ENCODE measurements at regions not wholly inside any gene's neighbourhood (a gene's known extent, or its start where the extent isn't known, plus 50 kb on each side); places are given as distances from the start of the nearest gene placed in this dataset.

DNA sequence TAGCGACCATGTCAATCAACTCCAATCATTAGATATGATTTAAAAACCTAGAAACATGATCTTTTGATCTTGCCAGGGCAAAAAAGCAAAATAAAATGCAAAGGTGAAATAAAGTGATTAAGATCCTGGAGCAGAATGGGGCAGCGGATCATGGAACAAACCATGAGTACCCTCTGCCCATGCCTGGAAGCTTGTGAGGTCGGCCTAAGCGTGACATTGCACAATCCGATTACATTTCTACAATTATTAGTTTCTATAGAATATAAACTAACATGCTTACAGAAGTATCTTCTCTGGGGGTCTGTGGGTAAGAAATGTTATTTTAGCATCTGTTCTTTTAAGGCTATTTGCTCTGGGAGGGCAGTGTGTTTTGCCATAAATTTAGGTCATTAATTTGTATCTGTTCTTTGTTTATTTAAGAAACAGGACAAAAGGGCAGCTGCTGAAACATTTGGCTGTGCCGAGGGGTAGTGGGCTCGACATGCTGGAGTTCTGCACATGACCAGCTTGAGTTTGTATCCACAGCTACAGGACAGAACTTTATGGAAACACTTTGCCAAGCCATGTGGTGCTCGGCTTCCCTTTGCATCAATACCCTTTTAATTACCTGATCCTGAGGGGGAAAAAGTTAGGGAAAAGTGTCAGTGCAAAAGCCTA is 55.9 kb downstream of the ZBTB18 start:
- Histone ChIP-seq H3K36me3 (no peaks in the 10 kb centered on the region), H3K27ac (peak overlapping the region; percentile 93), H3K4me1 (peaks cover 57% of the 10 kb centered on the region), H3K9me3 (replicated peaks) (no peaks in the 10 kb centered on the region), H3K4me3 (peak overlapping the region; percentile 21), H3K27me3 (no peaks in the 10 kb centered on the region)
- peak; percentile 73 to 80 for DNase-seq

DNA sequence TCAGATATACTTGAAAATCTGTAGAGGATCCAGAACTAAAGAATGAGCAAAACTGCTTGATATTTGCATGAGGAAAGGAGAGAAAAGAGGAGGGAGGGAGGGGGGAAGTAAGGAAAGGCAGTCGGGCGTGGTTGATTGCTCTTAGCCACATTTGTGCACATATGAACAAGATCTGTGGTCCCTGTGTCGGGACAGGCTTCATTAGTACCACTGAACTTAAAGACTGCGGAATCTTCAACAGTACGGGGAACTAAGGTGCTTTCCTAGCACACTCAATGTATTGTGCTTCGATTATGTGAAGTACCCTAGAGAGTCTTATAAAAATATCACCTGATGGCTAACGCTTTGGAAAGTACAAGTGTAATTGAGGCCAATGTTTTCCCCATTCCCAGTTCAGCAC is 59.9 kb downstream of the ZBTB18 start:
- Histone ChIP-seq H3K4me3 (no peak overlapping the region), H3K27ac (no peak overlapping the region), H3K4me1 (peaks cover 32% of the 10 kb centered on the region), H3K27me3 (no peaks in the 10 kb centered on the region), H3K9me3 (replicated peaks) (peaks cover 3% of the 10 kb centered on the region; the same call in 1 of the 2 replicates), H3K36me3 (no peaks in the 10 kb centered on the region)
- no peak for DNase-seq

DNA sequence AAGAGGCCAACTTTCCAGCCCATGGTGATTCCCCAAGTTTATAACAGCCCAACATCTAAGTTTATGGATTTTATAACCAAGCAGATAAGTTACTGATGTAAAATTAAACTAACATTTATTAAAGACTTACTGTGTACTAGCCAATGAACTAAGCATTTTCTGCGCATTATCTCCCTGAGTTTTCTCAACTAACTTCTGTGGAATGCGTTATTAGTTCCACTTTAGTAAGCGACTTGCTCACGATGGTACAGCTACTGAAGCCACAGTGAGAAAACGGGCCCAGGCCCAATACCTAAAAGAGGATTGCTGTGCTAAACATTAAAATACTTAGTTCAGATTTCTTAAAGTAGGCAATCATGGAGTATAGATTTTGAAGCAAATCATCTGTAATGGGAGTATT is 61.0 kb downstream of the ZBTB18 start:
- no peak overlapping the region for H3K27ac ChIP-seq

DNA sequence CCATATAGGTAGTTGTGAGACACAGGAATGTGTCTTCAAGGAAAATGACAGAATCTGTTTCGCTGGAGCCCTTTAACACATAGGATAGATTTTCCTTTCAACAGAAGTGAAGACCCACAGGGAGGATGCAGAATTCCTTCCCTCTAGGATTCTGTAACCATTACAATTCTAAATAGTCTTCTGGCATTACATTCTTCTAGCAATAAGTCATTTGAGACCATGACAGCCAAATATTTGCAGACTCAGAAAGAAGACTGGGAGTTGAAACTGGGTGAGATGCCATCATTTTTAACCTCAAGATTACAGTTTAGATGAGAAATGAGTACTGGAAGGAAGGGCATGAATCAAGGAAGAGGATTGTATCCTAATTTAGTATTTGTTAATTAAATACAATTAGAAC is 61.6 kb downstream of the ZBTB18 start:
- no peaks in the 10 kb centered on the region for H3K27me3 ChIP-seq
- H3K9me3 ChIP-seq (replicated peaks): peaks cover 3% of the 10 kb centered on the region; the same call in 1 of the 2 replicates
- no peaks in the 10 kb centered on the region for H3K36me3 ChIP-seq
- DNase-seq: no peak
- peaks cover 17% of the 10 kb centered on the region for H3K4me1 ChIP-seq
- no peak overlapping the region for H3K4me3 ChIP-seq
- H3K27ac ChIP-seq: no peak overlapping the region

More for the DNA sequence above, 61.0 kb downstream of the ZBTB18 start:
- Histone ChIP-seq H3K4me1 (peaks cover 22% of the 10 kb centered on the region), H3K27me3 (no peaks in the 10 kb centered on the region), H3K36me3 (no peaks in the 10 kb centered on the region), H3K4me3 (no peak overlapping the region), H3K9me3 (replicated peaks) (peaks cover 3% of the 10 kb centered on the region; the same call in 1 of the 2 replicates)
- DNase-seq: no peak

DNA sequence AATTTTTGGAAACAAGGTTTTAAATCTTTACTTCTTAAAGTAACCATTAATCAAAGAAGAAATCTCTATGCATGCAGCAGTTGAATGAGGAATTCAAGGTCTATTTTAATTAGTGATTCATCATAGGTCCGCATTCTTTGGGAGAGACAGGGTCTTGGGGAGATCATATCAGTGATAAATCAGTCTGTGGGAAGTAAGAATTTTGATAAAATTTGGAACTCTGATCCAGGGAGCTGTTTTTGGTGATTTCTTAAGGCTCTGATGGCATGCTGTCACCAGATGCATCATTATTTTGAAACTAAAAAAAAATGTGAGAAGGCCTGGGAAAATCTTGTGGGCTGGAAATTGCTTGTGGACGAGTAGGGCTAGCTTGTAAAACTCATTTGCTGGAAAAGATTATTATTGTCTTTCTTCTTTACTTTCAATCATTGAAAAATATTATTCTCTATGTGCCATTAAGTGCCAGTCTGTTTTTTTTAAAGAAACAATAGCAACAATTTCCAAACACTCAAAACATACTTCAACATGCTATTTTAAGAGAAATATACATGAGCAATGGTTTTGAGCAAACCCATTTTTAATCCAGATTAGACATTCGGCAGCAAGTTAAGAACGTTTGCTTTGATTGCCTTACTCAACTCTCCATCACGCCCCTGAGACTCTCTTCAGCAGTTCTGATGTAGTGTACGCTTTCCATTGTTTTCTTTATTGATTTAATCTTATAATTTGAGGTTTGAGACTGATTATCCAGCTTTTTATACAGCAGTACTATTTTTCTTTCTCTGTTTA is 62.6 kb downstream of the ZBTB18 start:
- no peak overlapping the region for H3K27ac ChIP-seq
- no peak for DNase-seq
- no peak overlapping the region for H3K4me3 ChIP-seq
- no peaks in the 10 kb centered on the region for H3K36me3 ChIP-seq
- H3K4me1 ChIP-seq: peaks cover 22% of the 10 kb centered on the region
- H3K9me3 ChIP-seq (replicated peaks): peaks cover 3% of the 10 kb centered on the region; the same call in 1 of the 2 replicates
- H3K27me3 ChIP-seq: no peaks in the 10 kb centered on the region

DNA sequence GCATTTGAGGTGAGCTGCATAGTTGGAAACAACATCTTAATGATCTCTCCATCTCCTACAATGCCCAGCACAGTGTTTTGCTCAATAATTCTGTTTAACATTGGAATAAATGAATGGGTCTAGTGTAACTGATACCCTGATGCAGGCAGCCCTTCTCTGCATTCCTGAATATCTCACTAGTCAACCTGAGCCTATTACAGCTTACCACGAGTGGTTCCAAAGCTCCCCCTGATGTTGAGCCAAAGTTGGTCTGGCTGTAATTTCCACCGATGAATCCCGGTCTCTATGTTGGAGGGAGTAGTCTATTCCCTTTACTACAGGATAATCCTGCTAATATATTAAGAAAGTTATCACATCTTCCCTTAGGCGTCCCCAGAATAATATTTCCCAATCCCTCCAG is 63.8 kb downstream of the ZBTB18 start:
- H3K9me3 ChIP-seq (replicated peaks): peaks cover 3% of the 10 kb centered on the region; the same call in 1 of the 2 replicates
- H3K27me3 ChIP-seq: no peaks in the 10 kb centered on the region
- no peak overlapping the region for H3K27ac ChIP-seq
- no peaks in the 10 kb centered on the region for H3K36me3 ChIP-seq
- no peak overlapping the region for H3K4me3 ChIP-seq
- H3K4me1 ChIP-seq: peaks cover 22% of the 10 kb centered on the region
- DNase-seq: peak; percentile 15 to 39

DNA sequence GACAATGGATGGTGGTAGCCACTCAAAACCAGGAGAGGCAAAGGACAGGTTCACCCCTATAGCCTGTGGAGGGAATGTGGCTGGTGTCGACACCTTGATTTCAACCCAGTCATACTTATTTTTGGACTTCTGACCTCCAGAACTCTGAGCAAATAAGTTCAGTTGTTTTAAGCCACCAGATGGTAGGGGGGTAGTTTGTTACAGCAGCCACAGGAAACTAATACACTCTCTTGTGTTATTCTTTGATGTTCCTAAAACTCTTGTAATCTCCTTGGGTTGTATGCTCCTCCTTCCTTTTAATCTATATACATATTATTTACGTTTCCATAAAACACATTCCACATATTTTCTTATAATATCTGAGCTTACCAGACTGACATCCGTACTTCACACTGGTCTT is 65.9 kb downstream of the ZBTB18 start:
- Histone ChIP-seq H3K27me3 (no peaks in the 10 kb centered on the region), H3K9me3 (replicated peaks) (peaks cover 6% of the 10 kb centered on the region; the same call in 1 of the 2 replicates), H3K4me3 (no peak overlapping the region), H3K4me1 (peaks cover 26% of the 10 kb centered on the region), H3K36me3 (no peaks in the 10 kb centered on the region), H3K27ac (no peak overlapping the region)
- no peak for DNase-seq

DNA sequence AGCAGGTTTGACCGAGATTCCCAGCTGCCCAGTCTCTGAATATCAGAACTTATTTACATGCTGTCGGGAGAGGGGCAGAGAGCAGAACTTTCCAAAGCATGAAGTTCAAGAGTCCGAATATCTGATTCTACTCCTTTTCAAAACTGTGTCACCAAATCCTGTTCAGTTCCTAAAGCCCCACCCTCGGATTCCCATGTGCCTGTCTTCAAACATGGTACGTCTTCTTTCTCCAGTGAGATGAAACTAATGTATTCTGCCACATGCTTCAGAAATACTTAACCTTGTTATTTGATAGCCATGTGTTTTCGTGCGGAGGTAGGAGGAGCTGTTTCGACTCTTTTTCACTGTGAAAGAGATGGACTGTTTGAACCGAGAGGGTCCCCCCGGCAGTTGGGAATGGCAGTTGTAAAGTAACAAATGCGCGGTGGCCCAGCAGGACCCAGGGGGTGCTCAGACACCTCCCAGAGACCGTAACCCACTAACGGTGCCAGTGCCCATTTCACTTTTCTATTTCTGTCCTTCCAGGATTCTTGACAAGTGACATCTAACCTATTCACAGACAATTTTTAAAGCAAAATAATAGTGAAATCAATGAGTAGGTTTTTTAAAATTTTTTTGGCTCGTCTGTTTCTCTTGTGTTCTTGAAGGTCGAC is 67.2 kb downstream of the ZBTB18 start:
- Histone ChIP-seq H3K4me3 (no peak overlapping the region), H3K27me3 (no peaks in the 10 kb centered on the region), H3K36me3 (no peaks in the 10 kb centered on the region), H3K9me3 (replicated peaks) (0 out of 2 replicates have a peak, but pooled peaks cover 3% of the 10 kb centered on the region), H3K27ac (no peak overlapping the region), H3K4me1 (peaks cover 18% of the 10 kb centered on the region)
- DNase-seq: no peak

DNA sequence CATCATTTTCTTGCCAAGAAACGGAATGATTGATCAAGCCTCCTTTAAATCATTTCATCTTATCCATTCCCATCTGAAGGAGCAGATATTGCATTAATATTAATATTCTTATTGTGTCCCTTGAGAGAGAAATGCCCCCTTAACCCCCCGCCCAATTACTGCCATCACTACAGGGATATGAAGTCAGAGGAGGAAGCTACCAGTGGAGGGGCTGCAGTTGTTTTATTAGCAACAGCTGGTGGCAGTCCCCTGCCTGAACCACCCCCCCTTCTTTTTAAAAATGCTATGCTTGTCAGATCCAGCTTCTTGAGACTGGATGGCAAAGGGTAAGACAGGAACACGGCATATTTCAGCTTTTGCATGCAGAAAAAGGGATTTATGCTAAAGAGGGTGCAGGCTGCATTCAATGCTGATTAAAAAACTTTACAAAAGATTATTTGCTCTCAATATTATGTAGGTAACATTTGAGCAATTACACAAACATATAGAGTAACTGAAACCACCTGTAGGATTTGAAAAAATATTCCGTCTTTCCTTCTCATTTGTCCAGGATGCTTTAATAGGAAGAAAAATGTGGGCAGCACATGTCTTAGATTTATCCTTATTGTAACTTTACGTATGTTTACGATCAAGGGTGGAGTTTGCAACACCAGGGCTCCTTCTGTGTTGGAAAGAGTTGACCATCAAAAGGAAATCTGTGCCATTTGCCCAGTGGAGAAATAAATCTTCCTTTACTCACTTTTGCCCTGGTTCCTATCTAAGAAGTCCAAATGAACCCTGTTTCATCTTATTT is 77.7 kb downstream of the ZBTB18 start:
- peak; percentile 48 to 68 for DNase-seq
- H3K9me3 ChIP-seq (replicated peaks): no peaks in the 10 kb centered on the region
- H3K4me1 ChIP-seq: peaks cover 15% of the 10 kb centered on the region
- no peaks in the 10 kb centered on the region for H3K36me3 ChIP-seq
- H3K27ac ChIP-seq: no peak overlapping the region; the same call in 1 of the 2 replicates
- H3K27me3 ChIP-seq: no peaks in the 10 kb centered on the region
- H3K4me3 ChIP-seq: no peak overlapping the region

DNA sequence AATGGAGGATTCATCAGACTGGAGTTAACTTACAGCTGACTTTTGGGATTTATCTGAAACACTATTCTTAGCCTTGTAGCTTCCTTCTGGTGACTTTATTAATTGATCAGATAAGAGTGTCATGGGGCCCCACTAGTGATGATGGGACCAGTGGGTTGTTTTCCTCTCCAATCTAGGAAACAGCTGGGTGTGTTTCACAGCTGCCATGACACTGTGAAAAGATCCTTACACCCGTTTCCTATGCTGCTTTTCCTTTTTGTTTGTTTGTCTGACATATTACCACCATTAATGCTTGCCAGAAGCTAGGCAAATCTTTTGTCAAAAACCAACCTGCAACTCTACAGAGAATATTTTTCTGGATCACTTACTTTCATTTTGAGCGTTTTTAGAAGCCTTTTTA is 86.2 kb downstream of the ZBTB18 start:
- Histone ChIP-seq H3K27ac (no peak overlapping the region), H3K4me3 (no peak overlapping the region), H3K9me3 (replicated peaks) (no peaks in the 10 kb centered on the region; the same call in 1 of the 2 replicates), H3K4me1 (peaks cover 7% of the 10 kb centered on the region; the same call in 1 of the 2 replicates), H3K27me3 (no peaks in the 10 kb centered on the region), H3K36me3 (no peaks in the 10 kb centered on the region)
- DNase-seq: no peak

DNA sequence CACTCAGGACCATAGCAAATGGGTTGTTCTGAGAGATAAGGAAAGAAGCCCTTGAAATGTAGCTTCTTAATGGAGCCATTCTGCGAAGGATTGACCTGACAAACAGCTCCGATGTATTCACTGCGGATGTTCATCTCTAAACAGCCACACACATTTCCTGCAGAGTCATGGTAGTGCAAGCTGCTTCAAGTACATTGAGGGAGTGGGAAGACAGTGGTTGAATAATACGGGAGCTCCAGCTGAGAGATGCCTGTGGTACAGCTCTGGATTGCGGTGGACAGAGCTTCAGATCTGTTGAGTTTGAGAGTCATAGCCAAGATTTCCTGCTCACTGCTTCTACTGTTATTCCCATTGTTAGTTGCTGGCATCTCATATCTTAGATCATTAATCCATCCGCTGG is 86.6 kb downstream of the ZBTB18 start:
- Histone ChIP-seq H3K27me3 (no peaks in the 10 kb centered on the region), H3K36me3 (no peaks in the 10 kb centered on the region), H3K4me3 (no peak overlapping the region), H3K27ac (no peak overlapping the region), H3K9me3 (replicated peaks) (no peaks in the 10 kb centered on the region; the same call in 1 of the 2 replicates), H3K4me1 (peaks cover 7% of the 10 kb centered on the region; the same call in 1 of the 2 replicates)
- DNase-seq: no peak

DNA sequence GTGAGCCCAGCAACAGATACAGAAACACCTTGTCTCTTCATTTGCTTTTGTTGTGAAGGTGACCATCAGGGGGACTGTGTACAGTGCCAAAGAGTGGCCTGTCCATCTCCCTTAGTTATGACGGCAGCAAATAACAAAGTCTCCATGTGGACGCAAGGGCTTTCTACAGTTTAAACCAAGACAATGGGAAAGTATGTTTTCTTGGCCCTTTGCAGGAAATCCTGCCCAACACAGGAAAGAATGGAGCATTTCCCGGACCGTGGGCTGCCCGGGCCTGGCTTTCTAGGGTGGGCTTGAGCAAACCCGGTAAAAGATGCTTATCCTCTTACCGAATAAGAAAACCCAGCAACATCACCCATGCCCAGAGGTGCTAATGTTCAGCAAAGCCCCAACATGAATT is 87.3 kb downstream of the ZBTB18 start:
- no peaks in the 10 kb centered on the region; the same call in 1 of the 2 replicates for H3K9me3 ChIP-seq (replicated peaks)
- no peak overlapping the region for H3K27ac ChIP-seq
- no peaks in the 10 kb centered on the region for H3K27me3 ChIP-seq
- peaks cover 7% of the 10 kb centered on the region; the same call in 1 of the 2 replicates for H3K4me1 ChIP-seq
- H3K4me3 ChIP-seq: no peak overlapping the region
- no peaks in the 10 kb centered on the region for H3K36me3 ChIP-seq
- DNase-seq: no peak

DNA sequence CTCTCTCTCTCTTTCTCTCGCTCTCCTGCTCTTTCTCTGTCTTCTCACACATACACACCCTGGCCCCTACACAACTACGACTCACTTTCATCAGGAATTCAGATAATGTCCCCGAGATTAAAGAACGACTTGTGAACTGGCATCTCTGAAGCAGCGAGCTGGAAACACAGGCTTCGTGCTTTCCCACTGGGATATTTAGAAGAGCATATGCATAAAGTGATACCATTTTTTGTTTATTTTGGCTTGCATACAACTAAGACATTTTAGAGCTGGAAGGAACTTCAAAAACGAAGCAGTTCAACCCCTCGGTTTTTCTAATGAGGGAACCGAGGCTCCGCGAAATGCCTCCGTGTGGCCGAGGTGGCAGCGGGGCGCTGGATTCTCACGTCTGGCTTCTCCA is 88.6 kb downstream of the ZBTB18 start:
- no peaks in the 10 kb centered on the region for H3K36me3 ChIP-seq
- H3K27me3 ChIP-seq: no peaks in the 10 kb centered on the region
- H3K4me3 ChIP-seq: no peak overlapping the region
- H3K27ac ChIP-seq: no peak overlapping the region
- no peaks in the 10 kb centered on the region; the same call in 1 of the 2 replicates for H3K9me3 ChIP-seq (replicated peaks)
- DNase-seq: no peak
- H3K4me1 ChIP-seq: peaks cover 7% of the 10 kb centered on the region; the same call in 1 of the 2 replicates

DNA sequence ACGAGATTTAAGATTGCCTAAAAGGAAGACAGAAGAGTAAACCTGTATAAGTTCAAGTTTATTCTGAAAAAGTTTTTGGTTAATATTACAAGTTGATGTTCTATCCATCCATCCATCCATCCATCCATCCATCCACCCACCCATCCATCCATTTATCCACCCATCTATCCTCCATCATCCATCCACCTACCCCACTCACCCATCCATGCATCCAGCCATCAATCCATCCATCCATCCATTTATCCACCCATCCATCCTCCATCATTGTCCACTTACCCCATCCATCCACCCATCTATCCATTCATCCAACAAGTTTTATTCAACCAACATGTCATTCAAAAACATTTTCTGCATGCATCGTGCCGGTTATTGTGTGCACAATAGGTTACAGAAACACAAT is 89.3 kb downstream of the ZBTB18 start:
- H3K36me3 ChIP-seq: no peaks in the 10 kb centered on the region
- H3K4me1 ChIP-seq: peaks cover 7% of the 10 kb centered on the region; the same call in 1 of the 2 replicates
- DNase-seq: no peak
- H3K4me3 ChIP-seq: no peak overlapping the region
- H3K27ac ChIP-seq: no peak overlapping the region
- no peaks in the 10 kb centered on the region for H3K27me3 ChIP-seq
- no peaks in the 10 kb centered on the region; the same call in 1 of the 2 replicates for H3K9me3 ChIP-seq (replicated peaks)
